ENCODE measurements at regions not wholly inside any gene's neighbourhood (a gene's known extent, or its start where the extent isn't known, plus 50 kb on each side); places are given as distances from the start of the nearest gene placed in this dataset.

DNA sequence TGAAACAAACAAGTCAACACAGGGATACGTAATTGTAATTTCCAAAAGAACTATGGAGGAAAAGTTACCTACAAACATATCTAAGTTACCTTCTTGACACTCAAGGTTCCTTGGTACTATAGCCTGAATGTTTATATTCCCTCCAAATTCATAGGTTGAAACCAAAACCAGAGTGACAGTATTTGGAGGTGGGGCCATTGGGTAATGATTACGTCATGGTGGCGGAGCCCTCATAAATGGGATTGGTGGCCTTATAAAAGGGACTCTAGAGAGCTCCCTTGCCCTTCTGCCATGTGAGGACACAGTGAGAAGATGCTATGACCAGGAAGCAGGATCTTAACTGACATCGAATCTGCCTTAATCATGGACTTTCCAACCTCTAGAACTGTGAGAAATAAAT lies 87.3 kb downstream of the PMAIP1 start:
- H3K4me3 ChIP-seq (replicated peaks; ENCODE audit: insufficient read depth, low read length), result no peak overlapping the region
- no peak overlapping the region for H3K27ac ChIP-seq (replicated peaks)
- no peak for DNase-seq (ENCODE audit: low read depth in 1 of 2, low spot score in 1 of 2)
- no peak for TF ChIP-seq SPI1 (IDR thresholded peaks at IDR 0.05; ENCODE audit: borderline replicate concordance, low read depth)
- TF ChIP-seq, protein P1, sequence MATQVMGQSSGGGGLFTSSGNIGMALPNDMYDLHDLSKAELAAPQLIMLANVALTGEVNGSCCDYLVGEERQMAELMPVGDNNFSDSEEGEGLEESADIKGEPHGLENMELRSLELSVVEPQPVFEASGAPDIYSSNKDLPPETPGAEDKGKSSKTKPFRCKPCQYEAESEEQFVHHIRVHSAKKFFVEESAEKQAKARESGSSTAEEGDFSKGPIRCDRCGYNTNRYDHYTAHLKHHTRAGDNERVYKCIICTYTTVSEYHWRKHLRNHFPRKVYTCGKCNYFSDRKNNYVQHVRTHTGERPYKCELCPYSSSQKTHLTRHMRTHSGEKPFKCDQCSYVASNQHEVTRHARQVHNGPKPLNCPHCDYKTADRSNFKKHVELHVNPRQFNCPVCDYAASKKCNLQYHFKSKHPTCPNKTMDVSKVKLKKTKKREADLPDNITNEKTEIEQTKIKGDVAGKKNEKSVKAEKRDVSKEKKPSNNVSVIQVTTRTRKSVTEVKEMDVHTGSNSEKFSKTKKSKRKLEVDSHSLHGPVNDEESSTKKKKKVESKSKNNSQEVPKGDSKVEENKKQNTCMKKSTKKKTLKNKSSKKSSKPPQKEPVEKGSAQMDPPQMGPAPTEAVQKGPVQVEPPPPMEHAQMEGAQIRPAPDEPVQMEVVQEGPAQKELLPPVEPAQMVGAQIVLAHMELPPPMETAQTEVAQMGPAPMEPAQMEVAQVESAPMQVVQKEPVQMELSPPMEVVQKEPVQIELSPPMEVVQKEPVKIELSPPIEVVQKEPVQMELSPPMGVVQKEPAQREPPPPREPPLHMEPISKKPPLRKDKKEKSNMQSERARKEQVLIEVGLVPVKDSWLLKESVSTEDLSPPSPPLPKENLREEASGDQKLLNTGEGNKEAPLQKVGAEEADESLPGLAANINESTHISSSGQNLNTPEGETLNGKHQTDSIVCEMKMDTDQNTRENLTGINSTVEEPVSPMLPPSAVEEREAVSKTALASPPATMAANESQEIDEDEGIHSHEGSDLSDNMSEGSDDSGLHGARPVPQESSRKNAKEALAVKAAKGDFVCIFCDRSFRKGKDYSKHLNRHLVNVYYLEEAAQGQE (IDR thresholded peaks at IDR 0.05; ENCODE audit: insufficient replicate concordance, low read depth), result no peak
- TF ChIP-seq GABPA (IDR thresholded peaks at IDR 0.05; ENCODE audit: low read depth), result no peak
- TF ChIP-seq, protein P2, sequence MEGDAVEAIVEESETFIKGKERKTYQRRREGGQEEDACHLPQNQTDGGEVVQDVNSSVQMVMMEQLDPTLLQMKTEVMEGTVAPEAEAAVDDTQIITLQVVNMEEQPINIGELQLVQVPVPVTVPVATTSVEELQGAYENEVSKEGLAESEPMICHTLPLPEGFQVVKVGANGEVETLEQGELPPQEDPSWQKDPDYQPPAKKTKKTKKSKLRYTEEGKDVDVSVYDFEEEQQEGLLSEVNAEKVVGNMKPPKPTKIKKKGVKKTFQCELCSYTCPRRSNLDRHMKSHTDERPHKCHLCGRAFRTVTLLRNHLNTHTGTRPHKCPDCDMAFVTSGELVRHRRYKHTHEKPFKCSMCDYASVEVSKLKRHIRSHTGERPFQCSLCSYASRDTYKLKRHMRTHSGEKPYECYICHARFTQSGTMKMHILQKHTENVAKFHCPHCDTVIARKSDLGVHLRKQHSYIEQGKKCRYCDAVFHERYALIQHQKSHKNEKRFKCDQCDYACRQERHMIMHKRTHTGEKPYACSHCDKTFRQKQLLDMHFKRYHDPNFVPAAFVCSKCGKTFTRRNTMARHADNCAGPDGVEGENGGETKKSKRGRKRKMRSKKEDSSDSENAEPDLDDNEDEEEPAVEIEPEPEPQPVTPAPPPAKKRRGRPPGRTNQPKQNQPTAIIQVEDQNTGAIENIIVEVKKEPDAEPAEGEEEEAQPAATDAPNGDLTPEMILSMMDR (IDR thresholded peaks at IDR 0.05; ENCODE audit: insufficient read depth, low read length), result no peak
- TF ChIP-seq POLR2AphosphoS5 (IDR thresholded peaks at IDR 0.05; ENCODE audit: low read depth), result no peak
- H3K27me3 ChIP-seq (ENCODE audit: insufficient read depth, poor library complexity, severe bottlenecking), result peaks cover 3% of the 10 kb centered on the region

DNA sequence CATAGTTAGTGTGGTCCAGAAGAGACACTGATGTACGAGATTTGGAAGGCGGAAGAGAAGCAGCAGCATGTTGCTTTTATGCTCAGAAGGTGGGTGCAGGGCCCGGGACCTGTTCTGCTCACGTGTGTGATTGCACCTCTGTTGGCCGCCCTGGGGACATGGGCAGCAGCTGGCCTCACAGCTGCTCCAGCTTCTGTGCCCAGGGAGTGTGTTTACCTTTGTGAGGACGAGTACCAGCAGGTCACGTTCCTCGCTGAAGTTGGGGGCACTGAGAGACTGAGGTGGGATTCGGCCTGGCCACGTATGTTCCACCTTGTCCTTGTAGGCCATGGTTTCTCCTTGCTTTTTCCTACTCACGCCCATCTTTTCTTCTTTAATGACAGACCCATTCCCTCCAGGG lies 86.3 kb downstream of the PMAIP1 start:
- H3K4me3 ChIP-seq (replicated peaks; ENCODE audit: insufficient read depth, low read length), result no peak overlapping the region
- H3K27me3 ChIP-seq (ENCODE audit: insufficient read depth, poor library complexity, severe bottlenecking), result peaks cover 3% of the 10 kb centered on the region
- DNase-seq (ENCODE audit: low read depth in 1 of 2, low spot score in 1 of 2), result no peak
- TF ChIP-seq, protein P2 (IDR thresholded peaks at IDR 0.05; ENCODE audit: insufficient read depth, low read length), result no peak
- TF ChIP-seq POLR2AphosphoS5 (IDR thresholded peaks at IDR 0.05; ENCODE audit: low read depth) (no peak), GABPA (IDR thresholded peaks at IDR 0.05; ENCODE audit: low read depth) (no peak), SPI1 (IDR thresholded peaks at IDR 0.05; ENCODE audit: borderline replicate concordance, low read depth) (no peak)
- TF ChIP-seq, protein P1 (IDR thresholded peaks at IDR 0.05; ENCODE audit: insufficient replicate concordance, low read depth), result no peak
- H3K27ac ChIP-seq (replicated peaks), result no peak overlapping the region

DNA sequence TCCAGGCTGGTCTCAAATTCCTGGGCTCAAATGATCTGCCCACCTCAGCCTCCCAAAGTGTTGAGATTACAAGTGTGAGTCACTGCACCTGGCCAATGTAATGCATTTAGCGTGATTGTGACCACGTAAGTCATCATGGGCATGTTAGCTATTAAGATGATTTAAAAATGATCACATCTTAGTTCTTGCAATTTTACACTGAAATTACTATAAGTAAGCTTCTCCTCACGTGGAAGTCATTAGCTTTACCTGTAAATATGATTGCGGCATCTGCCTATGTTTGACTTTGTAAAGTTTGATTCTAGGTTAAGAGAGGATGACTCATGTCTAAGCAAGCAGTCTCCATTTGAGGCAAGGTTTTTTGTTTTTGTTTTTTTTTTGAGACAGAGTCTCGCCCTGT lies 85.5 kb downstream of the PMAIP1 start:
- TF ChIP-seq, protein P2 (IDR thresholded peaks at IDR 0.05; ENCODE audit: insufficient read depth, low read length), result no peak
- TF ChIP-seq, protein P1 (IDR thresholded peaks at IDR 0.05; ENCODE audit: insufficient replicate concordance, low read depth), result no peak
- TF ChIP-seq SPI1 (IDR thresholded peaks at IDR 0.05; ENCODE audit: borderline replicate concordance, low read depth), result no peak
- no peak for TF ChIP-seq GABPA (IDR thresholded peaks at IDR 0.05; ENCODE audit: low read depth)
- TF ChIP-seq POLR2AphosphoS5 (IDR thresholded peaks at IDR 0.05; ENCODE audit: low read depth), result no peak
- no peak for DNase-seq (ENCODE audit: low read depth in 1 of 2, low spot score in 1 of 2)
- H3K4me3 ChIP-seq (replicated peaks; ENCODE audit: insufficient read depth, low read length), result no peak overlapping the region

More for the DNA sequence above, 85.5 kb downstream of the PMAIP1 start:
- Histone ChIP-seq H3K27ac (replicated peaks) (no peak overlapping the region), H3K27me3 (ENCODE audit: insufficient read depth, poor library complexity, severe bottlenecking) (peaks cover 3% of the 10 kb centered on the region)

Measured in HL-60 (cell line).